Vagina (tissue), 2 donors: ENCODE measurements at regions not wholly inside any gene's neighbourhood (a gene's known extent, or its start where the extent isn't known, plus 50 kb on each side); places are given as distances from the start of the nearest gene placed in this dataset.
"Not testable (repeated sequence)": the region's sequence is repeated elsewhere in the genome, so short reads cannot be mapped to it uniquely, and the experiment has no call there.

Experiments used
- CTCF ChIP-seq, 3 experiments: fragments of 450-650 bp in 2 of 3; fragments of 200-600 bp in 1 of 3; sonication (generic) in 1 of 3; IDR thresholded peaks; one replicate each; pipeline ENCODE4 v1.5.1; 2017 to 2019; ENCODE audit warnings: antibody characterized with exemption in 3 of 3, mild to moderate bottlenecking in 2 of 3, moderate library complexity in 2 of 3
- POLR2AphosphoS5 ChIP-seq, 2 donors: sonication (generic); formaldehyde crosslinking; IDR thresholded peaks; one replicate each; pipeline ENCODE4 v1.9.0; 2017; ENCODE audit warnings: antibody characterized with exemption in 2 of 2, mild to moderate bottlenecking in 2 of 2, low read depth in 1 of 2; ENCODE audit not compliant: insufficient read depth in 1 of 2

GRCh38 chr4:4052933-4053332 lies 173.8 kb downstream of the OTOP1 start:
- TF ChIP-seq CTCF (IDR thresholded peaks at IDR 0.05); POLR2AphosphoS5 (IDR thresholded peaks at IDR 0.05; ENCODE audit: insufficient read depth in 1 of 2, low read depth in 1 of 2): not testable (repeated sequence)
